Fibroblast of villous mesenchyme (primary cell): ENCODE measurements at regions not wholly inside any gene's neighbourhood (a gene's known extent, or its start where the extent isn't known, plus 50 kb on each side); places are given as distances from the start of the nearest gene placed in this dataset.
"Not testable (repeated sequence)": the region's sequence is repeated elsewhere in the genome, so short reads cannot be mapped to it uniquely, and the experiment has no call there.

ENCODE experiments used
- DNase-seq: peaks from one replicate; pipeline ENCODE4 v3.0.0-alpha.2; 2010; ENCODE audit warnings: low read depth
- H3K4me3 ChIP-seq: 2 replicates; pipeline ENCODE4 v1.5.1; 2011; ENCODE audit warnings: low read depth, mild to moderate bottlenecking, low read length
- CTCF ChIP-seq: IDR thresholded peaks from 2 replicates; pipeline ENCODE4 v1.5.1; 2012; ENCODE audit warnings: low read depth, mild to moderate bottlenecking, low read length; ENCODE audit not compliant: insufficient read depth

GRCh38 chr7:97430006-97430405 is 301.9 kb upstream of the TAC1 start:
- H3K4me3 ChIP-seq: no peak overlapping the region
- TF ChIP-seq CTCF: no peak
- DNase-seq: no peak

GRCh38 chr7:97439637-97440214 is 292.2 kb upstream of the TAC1 start:
- TF ChIP-seq CTCF: no peak
- DNase-seq: no peak
- no peak overlapping the region for H3K4me3 ChIP-seq

DNA sequence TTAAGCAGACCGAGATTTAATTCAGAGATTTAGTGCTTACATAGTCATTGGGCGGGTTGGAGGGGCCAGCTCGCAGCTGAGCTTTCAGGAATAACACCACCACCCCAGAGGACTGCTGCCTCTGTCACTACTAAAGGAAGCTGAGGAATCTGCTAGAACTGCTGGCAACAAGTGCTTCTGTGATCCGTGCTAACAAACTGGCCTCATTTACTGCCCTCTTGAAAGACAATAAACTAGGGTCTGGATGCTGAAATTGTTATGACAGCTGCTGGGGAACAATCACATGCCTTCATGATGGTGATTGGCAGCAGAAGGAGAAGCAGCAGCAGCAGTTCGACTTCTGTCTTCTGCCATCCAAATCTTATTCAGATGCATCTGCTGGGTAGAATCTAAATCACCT is 285.5 kb upstream of the TAC1 start:
- no peak for TF ChIP-seq CTCF
- no peak for DNase-seq
- H3K4me3 ChIP-seq: no peak overlapping the region

DNA sequence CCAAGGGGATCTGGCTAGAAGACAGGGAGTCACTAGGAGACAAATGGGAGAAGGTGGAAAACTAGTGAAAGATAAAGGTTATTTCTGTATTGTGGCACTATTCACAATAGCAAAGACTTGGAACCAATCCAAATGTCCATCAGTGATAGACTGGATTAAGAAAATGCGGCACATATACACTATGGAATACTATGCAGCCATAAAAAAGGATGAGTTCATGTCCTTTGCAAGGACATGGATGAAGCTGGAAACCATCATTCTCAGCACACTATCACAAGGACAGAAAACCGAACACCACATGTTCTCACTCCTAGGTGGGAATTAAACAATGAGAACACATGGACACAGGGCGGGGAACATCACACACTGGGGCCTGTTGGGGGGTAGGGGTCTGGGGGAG is 282.4 kb upstream of the TAC1 start:
- not testable (repeated sequence) for H3K4me3 ChIP-seq, DNase-seq

DNA sequence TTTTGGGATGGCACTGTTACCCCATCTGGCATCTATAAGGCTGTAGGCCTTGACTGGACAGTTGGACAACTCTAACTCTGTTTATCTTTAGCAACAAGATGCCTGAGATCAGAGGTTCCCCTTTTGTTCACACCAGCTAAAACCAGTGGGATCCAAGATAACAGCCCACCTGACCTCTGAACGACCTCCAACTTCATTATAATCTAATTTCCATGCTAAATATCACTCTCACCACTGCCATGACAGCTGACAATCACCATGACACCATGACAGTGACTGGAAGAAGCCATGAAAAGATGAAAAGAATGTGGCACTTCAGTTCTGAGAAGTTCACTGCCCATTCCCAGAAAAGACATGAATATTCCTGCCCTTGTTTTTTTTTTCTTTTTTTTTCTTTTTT is 281.4 kb upstream of the TAC1 start:
- no peak for TF ChIP-seq CTCF
- H3K4me3 ChIP-seq: no peak overlapping the region
- no peak for DNase-seq

- DNase-seq: no peak
- TF ChIP-seq CTCF: no peak
- no peak overlapping the region for H3K4me3 ChIP-seq
Observed at GRCh38 chr7:97454636-97455035, 277.2 kb upstream of the TAC1 start.

GRCh38 chr7:97457054-97457453 is 274.8 kb upstream of the TAC1 start:
- no peak for TF ChIP-seq CTCF
- no peak overlapping the region for H3K4me3 ChIP-seq
- no peak for DNase-seq
